HG02981 (cell line): ENCODE measurements at regions not wholly inside any gene's neighbourhood (a gene's known extent, or its start where the extent isn't known, plus 50 kb on each side); places are given as distances from the start of the nearest gene placed in this dataset.

Source experiments
- ATAC-seq: cut with Tn5 transposase; IDR thresholded peaks from one replicate; pipeline ENCODE4 v1.9.1; 2021; ENCODE audit warnings: mild to moderate bottlenecking, moderate library complexity; ENCODE audit not compliant: unreplicated experiment

- no peak for ATAC-seq
These were observed 51.9 kb upstream of the LRRK2 start for GRCh38 chr12:40172879-40173278.

GRCh38 chr12:40171501-40171900 lies 53.3 kb upstream of the LRRK2 start:
- no peak for ATAC-seq

- ATAC-seq = no peak
These were observed 53.7 kb upstream of the LRRK2 start for GRCh38 chr12:40171066-40171465.

GRCh38 chr12:40170593-40170992 lies 54.2 kb upstream of the LRRK2 start:
- ATAC-seq = no peak

- ATAC-seq = peak; percentile 96
These were observed 55.9 kb upstream of the LRRK2 start for GRCh38 chr12:40168868-40169267.

- peak; percentile 10 for ATAC-seq
These were observed 56.4 kb upstream of the LRRK2 start for GRCh38 chr12:40168419-40168818.

- peak; percentile 51 for ATAC-seq
These were observed 56.8 kb upstream of the LRRK2 start for GRCh38 chr12:40168001-40168400.

GRCh38 chr12:40165179-40165578 lies 59.3 kb upstream of the SLC2A13 start:
- ATAC-seq = no peak

- ATAC-seq = no peak
These were observed 58.2 kb upstream of the SLC2A13 start for GRCh38 chr12:40164034-40164433.

GRCh38 chr12:40162033-40162432 lies 56.2 kb upstream of the SLC2A13 start:
- ATAC-seq = no peak

- peak; percentile 47 for ATAC-seq
These were observed 52.8 kb upstream of the SLC2A13 start for GRCh38 chr12:40158592-40159111.

GRCh38 chr12:40157336-40157735 lies 51.5 kb upstream of the SLC2A13 start:
- ATAC-seq = no peak

- ATAC-seq = no peak
These were observed 50.3 kb upstream of the SLC2A13 start for GRCh38 chr12:40156021-40156764.
